ENCODE measurements at regions not wholly inside any gene's neighbourhood (a gene's known extent, or its start where the extent isn't known, plus 50 kb on each side); places are given as distances from the start of the nearest gene placed in this dataset.

GRCh38 chr6:146989860-146990259 lies 214.4 kb upstream of the STXBP5 start:
- TF ChIP-seq CTCF (IDR thresholded peaks at IDR 0.05) (no peak), EP300 (IDR thresholded peaks at IDR 0.05) (no peak), POLR2A (IDR thresholded peaks at IDR 0.05) (no peak)
- Histone ChIP-seq H3K27ac (no peak overlapping the region), H3K4me1 (ENCODE audit: insufficient read depth) (no peaks in the 10 kb centered on the region), H3K36me3 (no peaks in the 10 kb centered on the region), H3K27me3 (no peaks in the 10 kb centered on the region), H3K4me3 (no peak overlapping the region), H3K9me3 (no peaks in the 10 kb centered on the region)
- intact Hi-C loops (cut with DNase I) = no loop called here
- DNase-seq = no peak
- 82 to 85% (median 84%) methylated on average over 4 of the region's 4 CpGs for WGBS, 3 donors

DNA sequence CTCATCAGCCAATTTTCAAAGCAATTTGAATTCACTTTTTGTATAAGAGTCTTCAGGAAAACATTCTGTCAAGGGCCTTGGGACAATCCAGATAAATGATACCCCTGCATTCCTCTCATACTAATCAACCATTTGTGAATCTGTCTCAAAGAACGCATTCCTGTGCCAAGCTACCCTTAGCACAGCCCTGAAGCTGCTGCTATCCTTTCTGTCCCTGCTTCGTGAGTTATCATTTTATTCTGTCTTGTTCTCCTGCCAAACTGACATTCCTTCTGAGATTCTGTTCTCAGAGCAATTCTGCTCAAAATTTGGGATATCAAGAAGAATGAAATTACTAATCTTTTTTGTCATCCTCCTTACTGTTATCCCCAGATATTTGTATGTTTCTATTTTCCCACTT lies 213.9 kb upstream of the STXBP5 start:
- no peaks in the 10 kb centered on the region for H3K4me1 ChIP-seq (ENCODE audit: insufficient read depth)
- TF ChIP-seq EP300 (IDR thresholded peaks at IDR 0.05) = no peak
- TF ChIP-seq POLR2A (IDR thresholded peaks at IDR 0.05) = no peak
- TF ChIP-seq CTCF (IDR thresholded peaks at IDR 0.05) = no peak
- WGBS, 3 donors = 14 to 23% (median 15%) methylated on average over 2 of the region's 2 CpGs
- H3K27ac ChIP-seq = no peak overlapping the region
- no peaks in the 10 kb centered on the region for H3K36me3 ChIP-seq
- H3K9me3 ChIP-seq = no peaks in the 10 kb centered on the region
- DNase-seq = no peak
- H3K4me3 ChIP-seq = no peak overlapping the region
- H3K27me3 ChIP-seq = no peaks in the 10 kb centered on the region
- intact Hi-C loops (cut with DNase I) = no loop called here

- no peak overlapping the region for H3K27ac ChIP-seq
- H3K4me3 ChIP-seq = no peak overlapping the region
- no peaks in the 10 kb centered on the region for H3K36me3 ChIP-seq
- no peaks in the 10 kb centered on the region for H3K4me1 ChIP-seq (ENCODE audit: insufficient read depth)
- 71 to 79% (median 75%) methylated on average over 11 of the region's 11 CpGs for WGBS, 3 donors
- TF ChIP-seq CTCF (IDR thresholded peaks at IDR 0.05) = no peak
- no peak for TF ChIP-seq EP300 (IDR thresholded peaks at IDR 0.05)
- TF ChIP-seq POLR2A (IDR thresholded peaks at IDR 0.05) = no peak
- no peaks in the 10 kb centered on the region for H3K9me3 ChIP-seq
- intact Hi-C loops (cut with DNase I) = no loop called here
- no peak for DNase-seq
- H3K27me3 ChIP-seq = no peaks in the 10 kb centered on the region
Observed at GRCh38 chr6:146990821-146991798, 213.1 kb upstream of the STXBP5 start.

- Histone ChIP-seq H3K27ac (no peak overlapping the region), H3K4me3 (no peak overlapping the region), H3K4me1 (ENCODE audit: insufficient read depth) (peaks cover 2% of the 10 kb centered on the region), H3K9me3 (no peaks in the 10 kb centered on the region), H3K36me3 (no peaks in the 10 kb centered on the region), H3K27me3 (no peaks in the 10 kb centered on the region)
- TF ChIP-seq POLR2A (IDR thresholded peaks at IDR 0.05) (no peak), CTCF (IDR thresholded peaks at IDR 0.05) (no peak), EP300 (IDR thresholded peaks at IDR 0.05) (no peak)
- intact Hi-C loops (cut with DNase I) = no loop called here
- DNase-seq = no peak
- 90 to 100% (median 99%) methylated on average over 1 of the region's 1 CpG for WGBS, 3 donors
Observed at GRCh38 chr6:146997062-146997461, 207.2 kb upstream of the STXBP5 start.

Data from ovary (tissue), 7 donors.